Left lung (tissue), 4 donors: ENCODE measurements at regions not wholly inside any gene's neighbourhood (a gene's known extent, or its start where the extent isn't known, plus 50 kb on each side); places are given as distances from the start of the nearest gene placed in this dataset.

ENCODE experiments used
- ATAC-seq: fragments of 200-7000 bp; cut with Tn5 transposase; one replicate; pipeline ENCODE4 v1.9.1; 2020; ENCODE audit warnings: moderate library complexity
- DNase-seq, 4 donors: peaks; one replicate each; pipeline ENCODE4 v3.0.0-alpha.2; 2013 to 2020
- H3K27ac ChIP-seq, 2 donors: fragments of 200-600 bp; sonication (generic) in 1 of 2; one replicate each; pipeline versions ENCODE4 v1.5.0 to v1.8.0; 2020 to 2021
- H3K27me3 ChIP-seq, 2 donors: fragments of 200-600 bp; sonication (generic) in 1 of 2; one replicate each; pipeline versions ENCODE4 v1.5.0 to v1.8.0; 2020 to 2021
- H3K36me3 ChIP-seq, 2 donors: fragments of 200-600 bp; sonication (generic) in 1 of 2; one replicate each; pipeline versions ENCODE4 v1.5.0 to v1.8.0; 2020 to 2021
- H3K4me1 ChIP-seq, 2 donors: fragments of 200-600 bp; one replicate each; pipeline ENCODE4 v1.8.0; 2021
- H3K4me3 ChIP-seq, 2 donors: fragments of 200-600 bp; sonication (generic) in 1 of 2; one replicate each; pipeline versions ENCODE4 v1.5.0 to v1.8.0; 2020 to 2021; ENCODE audit warnings: mild to moderate bottlenecking in 1 of 2
- H3K9me3 ChIP-seq, 2 donors: fragments of 200-600 bp; sonication (generic) in 1 of 2; one replicate each; pipeline versions ENCODE4 v1.5.0 to v1.8.0; 2020 to 2021
- CTCF ChIP-seq, 2 donors: fragments of 200-600 bp; sonication (generic) in 1 of 2; IDR thresholded peaks; one replicate each; pipeline versions ENCODE4 v1.5.0 to v1.8.0; 2021; ENCODE audit warnings: antibody characterized with exemption in 2 of 2
- intact Hi-C, 2 donors: fragments of 100-400 bp; cut with DNase I; formaldehyde crosslinking; loops; one replicate each; pipeline versions ENCODE4 v1.11.2 to v1.14.2; 2022
- donor health status: DM: no; HTN: yes; CAD: no.
- donor health status: DM: no; HTN: no; CAD: no.

GRCh38 chr18:79583426-79583825, 96.2 kb upstream of the CTDP1 start:
- DNase-seq: peak in 2 of 4 donors; percentile 17 to 44
- Histone ChIP-seq H3K4me3 (no peak overlapping the region), H3K27ac (no peak overlapping the region), H3K4me1 (no peaks in the 10 kb centered on the region), H3K9me3 (no peaks in the 10 kb centered on the region), H3K27me3 (peaks cover 0 to 26% of the 10 kb centered on the region in 2 donors), H3K36me3 (no peaks in the 10 kb centered on the region)
- no peak for ATAC-seq
- intact Hi-C loops: no loop called here
- no peak for TF ChIP-seq CTCF (IDR thresholded peaks at IDR 0.05)

- DNase-seq (peak in 2 of 4 donors; percentile 22 to 57), ATAC-seq (no peak)
- H3K4me3 ChIP-seq: no peak overlapping the region
- no peak overlapping the region for H3K27ac ChIP-seq
- no peaks in the 10 kb centered on the region for H3K36me3 ChIP-seq
- intact Hi-C loops: no loop called here
- H3K4me1 ChIP-seq: no peaks in the 10 kb centered on the region
- H3K27me3 ChIP-seq: peaks cover 0 to 25% of the 10 kb centered on the region in 2 donors
- no peak for TF ChIP-seq CTCF (IDR thresholded peaks at IDR 0.05)
- H3K9me3 ChIP-seq: no peaks in the 10 kb centered on the region
Measured at GRCh38 chr18:79583984-79584401, 95.6 kb upstream of the CTDP1 start.

DNA sequence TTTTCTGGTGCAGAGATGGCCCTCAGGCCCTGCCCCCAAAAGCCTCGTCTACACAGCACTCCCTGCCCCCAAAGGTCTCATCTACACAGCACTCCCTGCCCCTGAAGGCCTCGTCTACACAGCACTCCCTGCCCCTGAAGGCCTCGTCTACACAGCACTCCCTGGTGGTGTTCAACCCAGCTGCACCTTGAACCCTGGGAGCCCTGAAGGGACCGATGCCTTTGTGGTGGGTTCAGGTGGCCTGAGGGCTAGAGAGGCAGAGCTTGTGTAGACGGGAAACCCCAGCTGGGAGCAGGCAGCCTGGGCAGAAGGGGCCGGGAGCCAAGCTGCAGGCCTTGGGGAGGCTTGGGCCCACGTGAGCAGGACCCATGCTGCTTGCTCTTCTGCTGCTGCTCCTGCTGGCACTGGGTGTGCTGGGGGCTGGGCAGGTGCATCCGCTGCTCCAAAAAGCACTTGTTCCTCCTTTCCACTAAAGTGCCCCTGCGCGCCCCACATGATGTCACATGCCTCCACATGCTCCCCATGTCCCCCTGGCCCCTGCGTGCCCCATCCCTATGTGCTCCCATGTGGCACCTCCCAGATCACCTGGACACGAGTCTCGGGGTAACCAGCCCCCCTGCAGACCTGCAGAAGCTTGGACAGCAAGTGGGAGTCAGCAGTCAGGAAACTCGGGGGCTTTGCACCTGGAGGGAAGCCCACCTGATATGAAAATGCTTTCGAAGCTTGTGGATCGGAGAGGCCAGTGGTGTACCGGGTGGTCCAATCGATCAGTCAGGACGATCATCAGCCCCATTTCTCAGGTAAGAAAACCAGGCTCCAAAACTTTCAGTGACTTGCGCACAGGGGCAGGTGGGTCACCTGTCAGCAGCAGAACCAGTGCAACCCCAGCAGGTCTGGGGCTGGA, 94.9 kb upstream of the CTDP1 start:
- DNase-seq (peak in 2 of 4 donors; percentile 22 to 73), ATAC-seq (no peak)
- TF ChIP-seq CTCF (IDR thresholded peaks at IDR 0.05): no peak
- Histone ChIP-seq H3K9me3 (no peaks in the 10 kb centered on the region), H3K27me3 (peaks cover 0 to 29% of the 10 kb centered on the region in 2 donors), H3K4me3 (no peak overlapping the region), H3K4me1 (no peaks in the 10 kb centered on the region), H3K27ac (no peak overlapping the region), H3K36me3 (no peaks in the 10 kb centered on the region)
- intact Hi-C loops: no loop called here

GRCh38 chr18:79585395-79586370, 93.9 kb upstream of the CTDP1 start:
- Histone ChIP-seq H3K27me3 (peaks cover 0 to 35% of the 10 kb centered on the region in 2 donors), H3K4me3 (no peak overlapping the region), H3K27ac (no peak overlapping the region), H3K9me3 (no peaks in the 10 kb centered on the region), H3K4me1 (no peaks in the 10 kb centered on the region), H3K36me3 (no peaks in the 10 kb centered on the region)
- DNase-seq (peak in 2 of 4 donors; percentile 25 to 53), ATAC-seq (no peak)
- TF ChIP-seq CTCF (IDR thresholded peaks at IDR 0.05): no peak
- intact Hi-C loops: no loop called here
